ENCODE measurements at regions not wholly inside any gene's neighbourhood (a gene's known extent, or its start where the extent isn't known, plus 50 kb on each side); places are given as distances from the start of the nearest gene placed in this dataset.

DNA sequence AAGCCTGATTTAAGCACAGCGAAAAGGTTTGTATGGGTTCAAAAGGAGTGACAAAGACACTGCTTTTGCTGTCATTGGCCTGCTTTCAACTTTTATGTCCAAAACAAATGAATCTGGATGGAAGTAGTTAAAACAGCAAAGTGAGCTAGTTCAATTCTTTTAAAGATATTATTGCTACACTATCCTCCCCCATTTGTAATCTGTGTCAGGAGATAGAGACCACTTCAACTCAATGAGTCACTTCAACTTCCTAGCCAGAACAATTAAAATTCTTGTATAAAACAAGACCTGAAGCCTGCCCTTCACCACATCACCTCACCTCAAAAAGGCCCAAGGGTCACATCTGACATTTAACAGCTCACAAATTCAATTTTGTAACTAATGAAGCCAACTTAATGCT, 364.1 kb upstream of the LYPLAL1 start:
- no peak for DNase-seq

- no peak for DNase-seq
These were observed 363.4 kb upstream of the LYPLAL1 start for GRCh38 chr1:218810306-218810705.

DNA sequence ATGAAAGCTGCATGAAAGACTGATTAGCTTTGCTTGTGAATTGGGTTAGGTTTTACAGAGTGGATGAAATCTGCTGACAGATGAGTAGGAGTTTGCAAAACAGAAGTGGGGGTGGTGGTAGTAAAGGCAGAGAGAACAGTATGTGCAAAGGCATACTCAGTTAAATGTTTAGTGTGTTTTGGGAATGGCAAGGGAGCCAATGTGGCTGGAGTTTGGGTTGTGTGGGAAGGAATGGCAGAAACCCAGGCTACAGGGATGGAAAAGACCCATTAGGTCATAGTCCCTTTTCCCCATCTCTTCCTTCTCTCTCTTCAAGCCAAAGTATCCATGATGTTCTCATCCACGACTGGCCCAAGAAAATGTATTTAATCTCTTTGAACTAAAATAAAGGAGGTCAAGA, 362.2 kb upstream of the LYPLAL1 start:
- DNase-seq, result peak in 2 of 56 donors; percentile 11 to 17

- DNase-seq, result no peak
These were observed 361.3 kb upstream of the LYPLAL1 start for GRCh38 chr1:218812360-218812759.

- DNase-seq, result no peak
These were observed 360.4 kb upstream of the LYPLAL1 start for GRCh38 chr1:218813237-218813636.

DNA sequence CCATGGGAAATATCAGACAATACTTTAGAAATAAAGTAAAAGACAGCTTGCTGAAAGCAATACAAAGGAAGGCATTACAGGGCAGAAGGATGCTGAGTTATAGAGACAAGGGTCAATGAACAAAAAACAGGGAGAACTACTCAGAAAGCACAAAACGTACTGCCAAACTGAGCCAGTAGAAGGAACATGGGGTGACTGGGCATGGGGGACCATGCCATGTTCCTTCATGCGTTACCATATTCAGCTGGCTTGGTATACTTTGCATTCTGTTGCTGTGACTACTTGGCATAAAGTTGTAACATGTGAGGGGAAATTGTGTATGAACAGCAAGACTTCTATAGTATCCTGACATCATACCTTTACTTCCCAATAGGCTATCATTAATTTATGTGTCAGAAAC, 358.6 kb upstream of the LYPLAL1 start:
- DNase-seq, result no peak

- DNase-seq, result no peak
These were observed 356.6 kb upstream of the LYPLAL1 start for GRCh38 chr1:218817071-218817470.

GRCh38 chr1:218817691-218818465, 355.8 kb upstream of the LYPLAL1 start:
- DNase-seq, result peak in 1 of 56 donors; percentile 18

DNA sequence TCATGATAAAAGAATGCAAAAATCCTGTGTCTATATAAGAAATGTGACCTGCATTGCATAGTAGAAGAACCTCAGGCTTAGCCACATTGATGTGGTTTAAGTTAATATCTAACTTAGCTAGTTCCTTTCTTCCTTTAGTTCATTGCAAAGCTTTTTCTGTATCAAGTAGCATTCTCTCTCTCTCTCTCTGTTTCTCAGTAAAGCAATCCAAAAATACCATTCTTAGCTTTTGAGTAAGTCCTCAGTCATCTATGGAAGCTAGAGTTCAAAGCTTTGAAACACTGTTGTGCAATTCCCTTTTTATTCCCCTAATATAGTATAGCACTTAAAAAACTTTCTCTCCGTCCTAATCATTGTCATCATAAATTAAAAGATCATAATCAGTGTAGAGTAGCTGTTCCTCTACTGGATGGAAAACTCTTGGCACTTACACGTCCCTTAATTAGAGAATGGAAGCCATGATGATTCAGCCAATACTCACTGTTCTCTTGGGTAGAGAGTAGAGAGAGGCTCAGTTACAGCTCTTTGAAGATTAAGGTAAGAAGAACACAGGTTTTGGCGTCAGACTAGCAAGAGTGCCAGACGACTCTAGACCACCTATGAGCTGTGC, 350.3 kb upstream of the LYPLAL1 start:
- no peak for DNase-seq

DNA sequence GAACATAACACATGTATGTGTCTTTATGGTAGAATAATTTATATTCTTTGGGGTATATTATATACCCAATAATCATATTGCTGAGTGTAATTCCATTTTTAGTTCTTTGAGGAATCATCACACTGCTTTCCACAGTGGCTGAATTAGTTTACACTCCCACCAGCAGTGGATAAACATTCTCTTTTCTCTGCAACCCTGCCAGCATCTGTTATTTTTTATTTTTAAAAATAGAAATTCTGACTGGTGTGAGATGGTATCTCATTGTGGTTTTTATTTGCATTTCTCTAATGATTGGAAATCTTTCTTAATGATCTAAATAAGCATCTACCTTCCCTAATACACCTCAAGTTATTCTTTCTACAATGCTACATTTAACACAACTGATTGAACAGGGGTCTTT, 346.2 kb upstream of the LYPLAL1 start:
- no peak for DNase-seq

- no peak for DNase-seq
These were observed 345.5 kb upstream of the LYPLAL1 start for GRCh38 chr1:218828125-218828650.

DNA sequence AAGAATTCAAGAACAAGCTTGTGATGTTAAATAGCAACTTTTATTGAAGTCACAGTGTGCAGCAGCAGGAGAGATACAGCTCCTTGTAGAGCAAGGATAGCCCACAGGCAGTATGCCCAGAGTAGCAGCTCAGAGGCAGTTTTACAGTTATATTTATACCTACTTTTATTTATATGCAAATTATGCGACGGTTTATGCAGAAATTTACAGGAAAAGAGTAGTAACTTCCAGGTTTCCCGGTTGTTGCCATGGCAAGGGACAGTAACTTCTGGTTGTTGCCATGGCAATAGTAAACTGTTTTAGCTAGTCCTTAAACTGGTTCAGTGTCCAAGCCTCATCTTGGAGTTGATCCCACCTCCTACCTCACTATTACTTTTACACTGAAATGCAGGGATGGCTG, 344.6 kb upstream of the LYPLAL1 start:
- DNase-seq, result no peak

DNA sequence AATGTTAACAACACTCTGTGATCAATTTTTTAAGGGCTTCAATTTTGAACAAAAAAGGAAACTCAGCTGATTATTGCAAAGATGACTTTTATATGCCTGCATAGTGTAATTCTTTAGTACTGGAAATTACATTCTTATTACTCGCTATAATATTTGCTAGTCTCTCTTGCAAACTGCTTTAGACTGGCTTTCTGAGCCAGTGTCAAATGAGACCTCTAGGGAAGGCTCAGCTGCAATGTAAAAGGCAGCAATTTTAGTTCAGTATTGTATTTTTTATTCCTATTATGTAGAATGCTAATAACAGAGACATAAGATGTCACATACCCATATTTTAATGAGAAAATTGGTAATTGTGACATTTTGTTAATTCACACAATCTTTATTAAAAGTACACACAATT, 338.1 kb upstream of the LYPLAL1 start:
- DNase-seq, result no peak

- DNase-seq, result no peak
These were observed 337.4 kb upstream of the LYPLAL1 start for GRCh38 chr1:218836264-218836663.

- no peak for DNase-seq
These were observed 336.6 kb upstream of the LYPLAL1 start for GRCh38 chr1:218837051-218837450.

DNA sequence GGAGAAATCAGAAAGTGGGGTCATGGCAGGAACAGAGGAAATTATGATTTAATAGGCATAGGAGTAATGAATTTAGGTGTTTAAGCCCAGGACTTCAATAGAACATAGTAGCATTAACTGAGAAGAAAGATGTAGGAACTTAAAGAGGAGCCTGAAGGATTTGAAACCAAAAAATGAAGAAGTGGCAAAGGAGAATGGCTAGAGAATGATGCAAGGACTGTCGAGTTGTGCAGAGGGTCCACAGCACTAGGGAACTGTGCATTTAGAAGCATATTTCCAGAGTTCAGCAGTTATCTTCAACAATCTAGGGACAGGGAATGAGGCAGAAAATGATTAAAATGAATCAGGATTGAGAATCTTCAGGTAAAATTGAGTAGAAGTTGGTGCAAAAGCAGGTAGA, 328.1 kb upstream of the LYPLAL1 start:
- no peak for DNase-seq

DNA sequence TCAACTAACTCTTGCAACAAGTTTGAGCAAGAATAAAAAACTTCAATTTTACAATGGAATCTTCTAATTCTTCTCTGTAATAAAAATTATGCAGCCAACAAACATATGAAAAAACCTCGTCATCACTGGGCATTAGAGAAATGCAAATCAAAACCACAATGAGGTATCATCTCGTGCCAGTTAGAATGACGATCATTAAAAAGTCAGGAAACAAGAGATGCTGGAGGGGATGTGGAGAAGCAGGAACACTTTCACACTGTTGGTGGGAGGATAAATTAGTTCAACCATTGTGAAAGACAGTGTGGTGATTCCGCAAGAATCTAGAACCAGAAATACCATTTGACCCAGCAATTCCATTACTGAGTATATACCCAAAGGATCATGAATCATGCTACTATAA, 327.5 kb upstream of the LYPLAL1 start:
- DNase-seq, result no peak

DNA sequence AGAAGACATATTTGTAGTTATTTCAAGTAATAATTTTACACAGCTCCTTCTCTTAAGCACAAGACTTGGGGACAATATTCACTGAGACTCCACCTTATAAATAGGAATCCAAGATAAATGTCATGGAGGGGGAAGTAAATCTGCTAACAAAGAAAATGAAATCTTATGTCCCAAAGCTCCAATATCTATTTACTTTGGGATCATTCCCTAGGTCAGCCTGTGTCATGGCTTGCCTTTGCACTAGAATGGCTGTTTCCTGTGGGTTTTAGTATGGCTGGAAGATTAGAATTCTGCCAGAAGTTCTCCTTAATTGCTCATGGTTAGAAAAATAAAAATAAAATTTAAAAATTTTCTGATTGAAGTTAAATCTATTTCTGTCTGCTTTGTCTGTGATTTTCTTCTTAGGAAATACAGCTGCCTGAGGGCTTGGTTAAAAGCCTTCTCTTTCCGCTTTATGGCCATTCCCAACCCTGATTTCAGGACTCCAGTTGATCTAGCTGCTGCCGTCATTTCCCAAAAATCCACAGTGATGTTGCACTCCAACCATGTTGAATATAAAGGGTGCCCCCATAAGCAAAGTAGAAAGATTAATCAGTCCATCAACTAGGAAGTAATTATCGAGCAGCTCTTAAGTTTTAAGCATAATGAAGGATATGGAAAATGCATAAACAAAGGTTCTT, 326.4 kb upstream of the LYPLAL1 start:
- no peak for DNase-seq

GRCh38 chr1:218848009-218848408, 325.7 kb upstream of the LYPLAL1 start:
- no peak for DNase-seq

- DNase-seq, result no peak
These were observed 323.3 kb upstream of the LYPLAL1 start for GRCh38 chr1:218850367-218850766.

DNA sequence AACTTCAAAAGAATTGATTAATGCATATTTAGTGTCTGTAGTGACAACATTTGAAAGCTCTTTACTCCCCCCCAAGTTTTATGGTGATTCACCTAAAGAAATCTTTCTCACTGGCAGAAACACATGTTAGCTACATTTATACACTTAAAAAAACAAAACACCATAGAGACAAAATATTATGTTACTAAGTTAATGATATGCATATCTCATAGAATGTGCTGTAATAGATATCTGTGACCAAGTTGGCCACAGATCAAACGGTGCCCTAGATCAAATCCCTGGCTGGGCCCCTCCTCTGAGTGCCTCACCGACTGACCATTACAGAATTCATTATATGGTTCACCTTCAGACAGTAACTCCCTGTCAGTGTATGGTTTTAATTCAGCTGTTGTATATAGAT, 322.1 kb upstream of the LYPLAL1 start:
- no peak for DNase-seq

GRCh38 chr1:218852527-218852926, 321.2 kb upstream of the LYPLAL1 start:
- DNase-seq, result no peak

DNA sequence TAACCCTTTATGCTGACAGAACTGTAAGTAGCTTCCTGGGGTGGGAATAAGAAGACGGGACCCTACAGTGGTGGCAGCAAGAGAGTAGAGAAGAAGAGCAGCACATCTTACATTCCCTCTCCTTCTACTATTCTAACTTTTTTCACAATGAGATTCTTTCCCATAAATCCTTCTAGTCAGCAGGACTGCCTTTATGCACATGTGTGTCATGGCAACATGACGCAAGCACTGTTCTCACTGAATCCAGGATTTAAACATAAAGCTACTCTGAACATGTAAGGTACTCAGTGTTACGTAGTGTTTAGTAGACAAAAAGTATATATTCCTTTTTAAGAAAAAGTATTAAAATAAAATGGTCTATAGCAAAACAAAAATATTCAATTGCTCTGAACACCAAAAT, 309.7 kb upstream of the LYPLAL1 start:
- no peak for DNase-seq

All from amygdala (tissue), 56 donors.